ENCODE measurements at regions not wholly inside any gene's neighbourhood (a gene's known extent, or its start where the extent isn't known, plus 50 kb on each side); places are given as distances from the start of the nearest gene placed in this dataset.

DNA sequence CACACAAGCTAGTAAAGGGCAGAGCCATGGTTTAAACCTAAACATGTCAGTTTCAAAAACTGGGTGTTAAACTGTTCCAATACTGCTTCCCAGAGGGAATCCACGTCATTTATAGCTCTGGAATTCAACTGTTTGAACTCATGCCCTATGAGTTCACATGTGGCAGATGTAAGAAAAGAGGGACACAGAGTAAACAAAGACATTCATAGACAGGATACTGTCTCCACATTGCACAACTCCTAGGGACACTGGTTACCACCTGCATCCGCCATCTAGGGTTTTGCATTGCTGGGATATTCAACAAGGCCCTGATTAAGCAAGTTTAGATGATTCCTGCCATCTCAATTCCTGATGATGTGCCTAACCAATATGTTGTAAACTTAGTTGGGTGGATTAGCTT, 134.1 kb upstream of the COL8A1 start:
- no peak for DNase-seq (ENCODE audit: low read depth)
- no peak overlapping the region for H3K4me3 ChIP-seq (ENCODE audit: low read depth, low read length)
- TF ChIP-seq, protein P1, sequence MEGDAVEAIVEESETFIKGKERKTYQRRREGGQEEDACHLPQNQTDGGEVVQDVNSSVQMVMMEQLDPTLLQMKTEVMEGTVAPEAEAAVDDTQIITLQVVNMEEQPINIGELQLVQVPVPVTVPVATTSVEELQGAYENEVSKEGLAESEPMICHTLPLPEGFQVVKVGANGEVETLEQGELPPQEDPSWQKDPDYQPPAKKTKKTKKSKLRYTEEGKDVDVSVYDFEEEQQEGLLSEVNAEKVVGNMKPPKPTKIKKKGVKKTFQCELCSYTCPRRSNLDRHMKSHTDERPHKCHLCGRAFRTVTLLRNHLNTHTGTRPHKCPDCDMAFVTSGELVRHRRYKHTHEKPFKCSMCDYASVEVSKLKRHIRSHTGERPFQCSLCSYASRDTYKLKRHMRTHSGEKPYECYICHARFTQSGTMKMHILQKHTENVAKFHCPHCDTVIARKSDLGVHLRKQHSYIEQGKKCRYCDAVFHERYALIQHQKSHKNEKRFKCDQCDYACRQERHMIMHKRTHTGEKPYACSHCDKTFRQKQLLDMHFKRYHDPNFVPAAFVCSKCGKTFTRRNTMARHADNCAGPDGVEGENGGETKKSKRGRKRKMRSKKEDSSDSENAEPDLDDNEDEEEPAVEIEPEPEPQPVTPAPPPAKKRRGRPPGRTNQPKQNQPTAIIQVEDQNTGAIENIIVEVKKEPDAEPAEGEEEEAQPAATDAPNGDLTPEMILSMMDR (IDR thresholded peaks at IDR 0.05; ENCODE audit: control insufficient read depth, extremely low read depth, insufficient read depth) = no peak

DNA sequence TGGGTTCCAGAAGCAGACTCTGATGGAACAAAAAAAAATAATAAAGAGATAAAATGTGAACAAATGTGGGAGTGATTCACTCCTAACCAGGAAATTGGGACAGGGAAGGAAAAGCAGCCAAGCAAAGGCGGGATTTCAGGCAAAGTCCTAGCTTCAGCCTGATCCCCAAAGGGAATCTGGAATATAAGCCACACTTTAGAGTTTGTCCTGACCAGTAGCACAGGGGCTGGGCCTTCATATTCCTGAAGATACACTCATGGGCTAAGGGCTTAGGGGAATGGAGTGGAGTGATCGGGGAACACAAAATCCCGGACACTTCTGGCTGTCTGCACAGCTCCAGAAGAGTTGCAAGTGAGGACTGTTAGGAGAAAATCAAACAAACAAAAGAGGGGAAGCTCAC, 135.0 kb upstream of the COL8A1 start:
- DNase-seq (ENCODE audit: low read depth) = no peak
- H3K4me3 ChIP-seq (ENCODE audit: low read depth, low read length) = no peak overlapping the region
- TF ChIP-seq, protein P1 (IDR thresholded peaks at IDR 0.05; ENCODE audit: control insufficient read depth, extremely low read depth, insufficient read depth) = no peak

DNA sequence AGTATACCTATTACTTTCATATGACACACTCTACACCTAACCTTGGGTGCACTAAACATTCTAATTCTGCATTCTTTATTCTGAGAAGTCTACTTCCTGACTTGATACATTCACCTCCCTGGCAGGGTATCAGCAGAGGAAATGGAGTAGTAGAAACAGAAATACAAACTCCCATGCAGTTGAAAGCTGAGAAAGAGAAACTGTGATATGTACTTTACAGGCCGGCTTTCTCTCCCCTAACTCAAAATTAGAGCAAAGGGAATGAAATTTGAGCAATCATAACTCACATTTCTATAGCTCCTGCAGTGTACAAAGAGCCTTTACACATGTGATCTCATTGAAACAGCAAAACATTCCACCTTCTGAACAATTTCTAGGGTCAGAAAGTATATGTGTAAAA, 135.5 kb upstream of the COL8A1 start:
- H3K4me3 ChIP-seq (ENCODE audit: low read depth, low read length) = no peak overlapping the region
- TF ChIP-seq, protein P1 (IDR thresholded peaks at IDR 0.05; ENCODE audit: control insufficient read depth, extremely low read depth, insufficient read depth) = no peak
- no peak for DNase-seq (ENCODE audit: low read depth)

DNA sequence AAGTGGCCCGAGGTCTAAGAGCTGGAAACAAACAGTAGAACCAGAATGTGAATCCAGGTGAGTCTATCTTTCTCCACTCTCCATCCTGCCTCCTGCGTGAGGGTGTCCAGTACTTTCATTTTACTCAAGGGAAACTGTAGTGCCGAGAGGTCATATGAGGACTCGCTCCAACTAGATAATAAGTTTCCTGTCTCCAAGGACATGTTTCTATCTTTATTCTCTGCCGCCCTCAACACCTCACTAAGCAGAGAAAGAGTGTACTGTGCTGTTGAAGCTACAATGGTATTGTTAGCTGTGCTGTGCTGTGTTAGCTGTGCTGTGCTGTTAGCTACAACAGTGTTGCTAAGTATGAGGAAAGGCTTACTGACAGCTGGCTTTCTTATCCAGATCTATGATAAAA, 137.9 kb upstream of the COL8A1 start:
- no peak overlapping the region for H3K4me3 ChIP-seq (ENCODE audit: low read depth, low read length)
- DNase-seq (ENCODE audit: low read depth) = no peak
- TF ChIP-seq, protein P1 (IDR thresholded peaks at IDR 0.05; ENCODE audit: control insufficient read depth, extremely low read depth, insufficient read depth) = no peak

DNA sequence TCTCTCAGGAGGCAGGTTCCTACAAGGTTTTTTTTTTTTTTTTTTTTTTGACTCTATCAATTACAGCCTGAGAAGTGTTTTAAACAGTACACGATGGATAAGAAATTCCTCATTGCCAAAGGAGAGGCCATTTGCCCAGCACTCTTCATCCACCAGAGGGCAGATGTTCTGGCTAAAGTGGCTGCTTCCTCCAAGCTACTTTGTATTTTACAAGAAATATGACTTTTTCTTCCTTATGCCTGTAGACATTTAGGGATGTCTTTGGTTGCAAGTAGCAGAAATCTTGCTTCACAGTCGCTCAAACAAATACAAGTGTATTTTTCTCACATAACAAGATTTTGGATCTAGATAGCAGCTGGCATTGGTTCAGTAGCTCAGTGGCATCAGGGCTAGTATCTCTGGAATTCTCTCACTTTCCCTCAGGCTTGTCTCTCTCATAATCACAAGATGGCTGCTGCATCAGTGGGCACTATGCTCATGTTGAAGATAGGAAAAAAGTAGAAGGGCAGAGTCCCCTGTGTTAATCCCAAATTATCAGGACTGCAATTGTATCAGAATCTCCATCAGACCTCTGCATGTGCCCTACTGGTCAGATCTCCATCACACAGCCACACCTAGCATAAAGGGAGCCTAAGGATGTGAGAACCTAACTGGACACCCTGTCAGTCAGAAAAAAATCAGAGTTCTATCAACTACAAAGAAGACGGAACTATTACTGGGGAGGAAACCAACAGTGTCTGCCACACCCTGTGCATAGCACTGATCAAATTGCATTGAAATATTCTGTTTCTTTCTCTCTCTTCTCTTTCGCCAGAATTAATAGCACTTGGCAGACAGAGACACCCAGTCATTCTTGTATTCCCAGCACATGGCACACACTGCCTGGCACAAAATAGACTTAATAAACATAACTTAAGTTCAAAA, 138.9 kb upstream of the COL8A1 start:
- peak; percentile 28 for DNase-seq (ENCODE audit: low read depth)
- no peak overlapping the region for H3K4me3 ChIP-seq (ENCODE audit: low read depth, low read length)
- TF ChIP-seq, protein P1 (IDR thresholded peaks at IDR 0.05; ENCODE audit: control insufficient read depth, extremely low read depth, insufficient read depth) = peak; percentile 79

DNA sequence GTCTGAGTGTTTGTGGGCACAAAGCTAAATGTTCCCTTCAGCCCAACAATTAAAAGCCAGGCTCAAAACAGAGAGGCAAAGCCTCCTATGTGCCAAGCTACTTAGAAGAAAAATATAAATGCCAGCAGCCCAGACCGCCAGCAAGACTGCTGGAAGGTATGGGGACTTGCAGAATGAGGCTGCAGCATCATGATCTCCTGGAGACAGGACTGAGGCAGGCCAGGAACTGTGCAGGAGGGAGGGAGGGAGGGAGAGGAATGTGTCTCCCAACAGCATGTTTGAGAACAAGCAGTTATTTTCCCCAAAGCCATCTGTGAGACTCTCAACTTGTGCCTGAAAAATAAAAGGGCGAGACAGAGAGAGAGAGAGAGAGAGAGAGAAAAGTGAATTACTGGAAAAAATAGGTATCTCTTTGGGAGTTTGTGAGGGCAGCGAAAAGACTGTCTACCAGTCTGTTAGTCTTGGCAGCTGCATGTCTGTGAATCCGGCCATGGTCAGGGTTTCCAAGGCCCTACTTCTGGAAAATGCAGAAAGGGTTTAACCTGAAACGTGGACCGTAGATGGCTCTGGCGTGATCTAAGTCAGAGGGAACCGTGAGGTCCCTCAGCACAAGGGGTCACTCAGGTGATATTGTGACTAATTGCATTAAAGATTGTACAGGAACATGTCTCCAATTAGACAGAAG, 139.7 kb upstream of the COL8A1 start:
- TF ChIP-seq, protein P1 (IDR thresholded peaks at IDR 0.05; ENCODE audit: control insufficient read depth, extremely low read depth, insufficient read depth) = no peak
- H3K4me3 ChIP-seq (ENCODE audit: low read depth, low read length) = no peak overlapping the region
- DNase-seq (ENCODE audit: low read depth) = no peak

All from LNCaP clone FGC (cell line).